PC-3 (cell line): ENCODE measurements at regions not wholly inside any gene's neighbourhood (a gene's known extent, or its start where the extent isn't known, plus 50 kb on each side); places are given as distances from the start of the nearest gene placed in this dataset.
"Not testable (repeated sequence)": the region's sequence is repeated elsewhere in the genome, so short reads cannot be mapped to it uniquely, and the experiment has no call there.

Experiments
- ATAC-seq: fragments of 200-7000 bp; cut with Tn5 transposase; 2 replicates; pipeline ENCODE4 v1.9.1; 2020; ENCODE audit warnings: mild to moderate bottlenecking, moderate library complexity
- BruUV-seq: library from RNA; stranded (reverse); fragments of 400-500 nt; replicated peaks from 2 replicates; lab custom pipeline; 2021; lab: Mats Ljungman, UMichigan
- CTCF ChIA-PET: fragments of 300-600 bp; sonication (Branson Sonifier 250); formaldehyde crosslinking; loops from one replicate; lab custom pipeline; 2022; ENCODE audit warnings: antibody characterized with exemption; lab: Charles Lee
- POLR2A ChIA-PET: fragments of 300-600 bp; sonication (Branson Sonifier 250); formaldehyde crosslinking; loops from one replicate; lab custom pipeline; 2022; ENCODE audit warnings: antibody characterized with exemption; ENCODE audit not compliant: unreplicated experiment; lab: Charles Lee
- DNase-seq: peaks from one replicate; pipeline ENCODE4 v3.0.0-alpha.2; 2015
- H2AFZ ChIP-seq: fragments of 300-600 bp; sonication (generic); 2 replicates; pipeline ENCODE4 v1.6.0; 2016; ENCODE audit warnings: antibody characterized with exemption, low read length
- H3F3A ChIP-seq: fragments of 300-600 bp; sonication (generic); one replicate; pipeline ENCODE4 v1.6.0; 2017; ENCODE audit warnings: antibody characterized with exemption, low read length, control low read depth, mild to moderate bottlenecking; ENCODE audit not compliant: unreplicated experiment
- H3K27ac ChIP-seq: fragments of 300-600 bp; sonication (generic); 2 replicates; pipeline ENCODE4 v1.5.1; 2016; ENCODE audit warnings: mild to moderate bottlenecking, low read length
- H3K27me3 ChIP-seq: fragments of 300-600 bp; sonication (generic); 2 replicates; pipeline ENCODE4 v1.6.1; 2016; ENCODE audit warnings: low read length, mixed read lengths
- H3K36me3 ChIP-seq: fragments of 300-600 bp; sonication (generic); 2 replicates; pipeline ENCODE4 v1.6.1; 2016; ENCODE audit warnings: low read depth, mixed run types, low read length, mixed read lengths
- H3K4me1 ChIP-seq: fragments of 300-600 bp; sonication (generic); 2 replicates; pipeline ENCODE4 v1.5.1; 2016; ENCODE audit warnings: low read length; ENCODE audit not compliant: insufficient read depth
- H3K4me2 ChIP-seq: fragments of 300-600 bp; sonication (generic); 2 replicates; pipeline ENCODE4 v1.6.0; 2016; ENCODE audit warnings: low read length
- H3K4me3 ChIP-seq: fragments of 300-600 bp; sonication (generic); 2 replicates; pipeline ENCODE4 v1.5.1; 2016; ENCODE audit warnings: mild to moderate bottlenecking, low read length, mixed read lengths
- H3K79me2 ChIP-seq: fragments of 300-600 bp; sonication (generic); 2 replicates; pipeline ENCODE4 v1.6.1; 2017; ENCODE audit warnings: low read length, mixed read lengths
- H3K9ac ChIP-seq: fragments of 300-600 bp; sonication (generic); 2 replicates; pipeline ENCODE4 v1.6.0; 2016; ENCODE audit warnings: mild to moderate bottlenecking, low read length
- H3K9me2 ChIP-seq: fragments of 300-600 bp; sonication (generic); replicated peaks from 2 replicates; pipeline ENCODE4 v1.6.1; 2016; ENCODE audit warnings: mixed run types, low read length, mixed read lengths
- H3K9me3 ChIP-seq: fragments of 300-600 bp; sonication (generic); 2 replicates; pipeline ENCODE4 v1.6.1; 2016; ENCODE audit warnings: low read length, mixed read lengths
- H4K20me1 ChIP-seq: fragments of 300-600 bp; sonication (generic); 2 replicates; pipeline ENCODE4 v1.6.1; 2016; ENCODE audit warnings: low read length, mixed read lengths
- EZH2 ChIP-seq: fragments of 300-600 bp; sonication (generic); IDR thresholded peaks from one replicate; pipeline ENCODE4 v1.6.1; 2017; ENCODE audit warnings: antibody characterized with exemption, mild to moderate bottlenecking, low read length; ENCODE audit not compliant: unreplicated experiment
- EZH2phosphoT487 ChIP-seq: fragments of 300-600 bp; sonication (generic); IDR thresholded peaks from 2 replicates; pipeline ENCODE4 v1.6.1; 2018; ENCODE audit warnings: mild to moderate bottlenecking, antibody characterized with exemption, low read length, borderline replicate concordance
- intact Hi-C: fragments of 100-400 bp; cut with micrococcal nuclease; formaldehyde crosslinking; loops from 2 replicates; pipeline ENCODE4 v1.9.0; 2023
- TF ChIP-seq, protein P1 (sequence below): fragments of 300-600 bp; sonication (generic); conservative IDR thresholded peaks from 2 replicates; pipeline ENCODE4 v1.5.1; 2017; ENCODE audit warnings: antibody characterized with exemption, low read depth, mild to moderate bottlenecking, low read length

DNA sequence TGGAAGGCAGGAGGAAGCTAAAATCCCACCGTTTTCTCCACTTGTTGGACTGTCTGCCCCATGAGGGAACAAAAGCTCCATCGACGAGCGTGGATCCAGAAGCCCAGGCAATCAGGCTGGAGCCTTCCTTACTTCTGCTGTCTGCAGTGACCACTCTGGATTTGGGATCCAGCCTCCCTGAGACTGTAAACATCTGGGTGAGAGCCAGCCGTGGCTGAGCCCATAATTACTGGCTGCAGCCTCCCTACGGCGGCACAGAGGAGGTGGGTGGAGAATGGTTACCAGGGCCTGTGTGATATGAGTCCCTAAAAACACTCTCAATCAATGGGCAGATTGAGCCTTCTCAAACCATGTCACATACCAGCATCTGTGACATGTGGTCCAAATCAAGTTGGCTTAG, 158.2 kb downstream of the FOXL1 start:
- CTCF ChIA-PET: no interaction called here
- Histone ChIP-seq H2AFZ (no peak overlapping the region), H3K27me3 (peaks cover 13% of the 10 kb centered on the region), H3K4me2 (no peak overlapping the region), H3K79me2 (no peaks in the 10 kb centered on the region), H3K9me2 (no peaks in the 10 kb centered on the region), H3K4me3 (no peak overlapping the region), H3F3A (no peaks in the 10 kb centered on the region), H3K9ac (no peak overlapping the region), H3K27ac (no peak overlapping the region), H4K20me1 (no peaks in the 10 kb centered on the region), H3K36me3 (no peaks in the 10 kb centered on the region), H3K4me1 (peaks cover 12% of the 10 kb centered on the region), H3K9me3 (no peaks in the 10 kb centered on the region)
- ATAC-seq (no peak), DNase-seq (no peak)
- TF ChIP-seq, protein P1, sequence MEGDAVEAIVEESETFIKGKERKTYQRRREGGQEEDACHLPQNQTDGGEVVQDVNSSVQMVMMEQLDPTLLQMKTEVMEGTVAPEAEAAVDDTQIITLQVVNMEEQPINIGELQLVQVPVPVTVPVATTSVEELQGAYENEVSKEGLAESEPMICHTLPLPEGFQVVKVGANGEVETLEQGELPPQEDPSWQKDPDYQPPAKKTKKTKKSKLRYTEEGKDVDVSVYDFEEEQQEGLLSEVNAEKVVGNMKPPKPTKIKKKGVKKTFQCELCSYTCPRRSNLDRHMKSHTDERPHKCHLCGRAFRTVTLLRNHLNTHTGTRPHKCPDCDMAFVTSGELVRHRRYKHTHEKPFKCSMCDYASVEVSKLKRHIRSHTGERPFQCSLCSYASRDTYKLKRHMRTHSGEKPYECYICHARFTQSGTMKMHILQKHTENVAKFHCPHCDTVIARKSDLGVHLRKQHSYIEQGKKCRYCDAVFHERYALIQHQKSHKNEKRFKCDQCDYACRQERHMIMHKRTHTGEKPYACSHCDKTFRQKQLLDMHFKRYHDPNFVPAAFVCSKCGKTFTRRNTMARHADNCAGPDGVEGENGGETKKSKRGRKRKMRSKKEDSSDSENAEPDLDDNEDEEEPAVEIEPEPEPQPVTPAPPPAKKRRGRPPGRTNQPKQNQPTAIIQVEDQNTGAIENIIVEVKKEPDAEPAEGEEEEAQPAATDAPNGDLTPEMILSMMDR: no peak
- no peak for TF ChIP-seq EZH2phosphoT487
- no peak for TF ChIP-seq EZH2
- intact Hi-C loops: no loop called here
- POLR2A ChIA-PET: no interaction called here
- BruUV-seq: no TSS peak

DNA sequence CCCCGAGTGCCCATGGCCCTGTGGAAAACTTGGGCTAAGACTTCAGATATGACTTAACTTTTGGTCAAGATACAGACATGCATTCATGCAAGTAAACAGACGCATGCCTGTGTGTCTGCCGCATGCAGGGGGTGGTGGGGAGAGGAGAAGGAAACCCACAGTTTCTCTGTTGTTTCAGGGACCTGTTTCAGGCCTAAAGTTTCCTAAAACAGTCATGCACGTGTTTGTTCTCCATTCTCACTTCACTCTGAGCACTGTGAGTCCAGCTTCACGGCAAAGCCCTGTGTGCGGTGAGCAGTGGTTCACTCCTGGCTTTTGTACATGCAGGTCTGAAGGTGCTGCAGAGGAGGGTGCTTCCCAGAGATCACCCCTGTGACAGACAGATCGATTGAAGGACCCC, 158.7 kb downstream of the FOXL1 start:
- no peak overlapping the region for H2AFZ ChIP-seq
- ATAC-seq: no peak
- no peak overlapping the region for H3K27ac ChIP-seq
- H3F3A ChIP-seq: no peaks in the 10 kb centered on the region
- peaks cover 8% of the 10 kb centered on the region for H3K27me3 ChIP-seq
- H3K4me1 ChIP-seq: peaks cover 16% of the 10 kb centered on the region
- no peaks in the 10 kb centered on the region for H3K9me3 ChIP-seq
- no peak for DNase-seq
- H4K20me1 ChIP-seq: no peaks in the 10 kb centered on the region
- POLR2A ChIA-PET: no interaction called here
- H3K9ac ChIP-seq: no peak overlapping the region
- intact Hi-C loops: no loop called here
- H3K9me2 ChIP-seq: no peaks in the 10 kb centered on the region
- no peak overlapping the region for H3K4me3 ChIP-seq
- CTCF ChIA-PET: no interaction called here
- H3K4me2 ChIP-seq: no peak overlapping the region
- TF ChIP-seq, protein P1: no peak
- TF ChIP-seq EZH2 (no peak), EZH2phosphoT487 (no peak)
- H3K79me2 ChIP-seq: no peaks in the 10 kb centered on the region
- H3K36me3 ChIP-seq: no peaks in the 10 kb centered on the region
- no TSS peak for BruUV-seq

- H2AFZ ChIP-seq, H3K4me2 ChIP-seq, ATAC-seq, BruUV-seq, DNase-seq, POLR2A ChIA-PET, H3K27me3 ChIP-seq, H3K9me2 ChIP-seq, H3F3A ChIP-seq, H3K79me2 ChIP-seq, H3K36me3 ChIP-seq, H3K9me3 ChIP-seq, H3K4me3 ChIP-seq, intact Hi-C loops, H4K20me1 ChIP-seq, H3K27ac ChIP-seq, H3K9ac ChIP-seq, CTCF ChIA-PET: not testable (repeated sequence)
- peaks cover 16% of the 10 kb centered on the region for H3K4me1 ChIP-seq
These were observed 160.0 kb downstream of the FOXL1 start for GRCh38 chr16:86738322-86738721.
